ENCODE measurements at regions not wholly inside any gene's neighbourhood (a gene's known extent, or its start where the extent isn't known, plus 50 kb on each side); places are given as distances from the start of the nearest gene placed in this dataset.

DNA sequence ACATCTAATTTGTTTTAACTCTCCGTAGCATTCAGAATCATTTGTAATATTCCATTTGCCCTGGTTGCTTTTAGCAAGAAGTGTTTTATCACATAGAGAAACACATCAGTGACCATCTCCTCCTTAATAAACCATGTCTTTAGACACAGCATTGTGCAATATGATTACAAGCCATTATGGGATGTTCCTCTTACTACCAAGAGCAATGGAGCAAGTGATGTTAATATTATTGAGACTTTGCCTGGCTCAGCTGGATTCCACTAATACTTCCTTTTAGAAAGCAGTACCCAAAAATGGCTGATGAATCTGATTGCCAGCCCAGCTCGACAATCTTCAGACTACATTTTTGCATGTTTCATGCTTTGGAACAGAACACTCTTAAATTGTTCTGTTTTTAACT, 364.2 kb downstream of the OSTF1 start:
- Histone ChIP-seq H3K9me3 (ENCODE audit: low read depth) (no peaks in the 10 kb centered on the region), H3K79me2 (no peaks in the 10 kb centered on the region), H2AFZ (no peak overlapping the region), H3K27ac (no peak overlapping the region), H4K20me1 (ENCODE audit: insufficient read depth, poor library complexity, severe bottlenecking) (no peaks in the 10 kb centered on the region), H3K27me3 (no peaks in the 10 kb centered on the region), H3K36me3 (replicated peaks; ENCODE audit: insufficient read depth, low read depth) (no peaks in the 10 kb centered on the region), H3K9me2 (replicated peaks; ENCODE audit: insufficient read depth) (no peaks in the 10 kb centered on the region), H3K4me2 (no peak overlapping the region), H3K4me3 (no peak overlapping the region), H3K4me1 (ENCODE audit: insufficient read depth) (no peaks in the 10 kb centered on the region)
- TF ChIP-seq EZH2phosphoT487 (IDR thresholded peaks at IDR 0.05; ENCODE audit: low read depth, severe bottlenecking, unreplicated experiment) (no peak), EZH2 (IDR thresholded peaks at IDR 0.05; ENCODE audit: borderline replicate concordance) (no peak)
- TF ChIP-seq, protein P1, sequence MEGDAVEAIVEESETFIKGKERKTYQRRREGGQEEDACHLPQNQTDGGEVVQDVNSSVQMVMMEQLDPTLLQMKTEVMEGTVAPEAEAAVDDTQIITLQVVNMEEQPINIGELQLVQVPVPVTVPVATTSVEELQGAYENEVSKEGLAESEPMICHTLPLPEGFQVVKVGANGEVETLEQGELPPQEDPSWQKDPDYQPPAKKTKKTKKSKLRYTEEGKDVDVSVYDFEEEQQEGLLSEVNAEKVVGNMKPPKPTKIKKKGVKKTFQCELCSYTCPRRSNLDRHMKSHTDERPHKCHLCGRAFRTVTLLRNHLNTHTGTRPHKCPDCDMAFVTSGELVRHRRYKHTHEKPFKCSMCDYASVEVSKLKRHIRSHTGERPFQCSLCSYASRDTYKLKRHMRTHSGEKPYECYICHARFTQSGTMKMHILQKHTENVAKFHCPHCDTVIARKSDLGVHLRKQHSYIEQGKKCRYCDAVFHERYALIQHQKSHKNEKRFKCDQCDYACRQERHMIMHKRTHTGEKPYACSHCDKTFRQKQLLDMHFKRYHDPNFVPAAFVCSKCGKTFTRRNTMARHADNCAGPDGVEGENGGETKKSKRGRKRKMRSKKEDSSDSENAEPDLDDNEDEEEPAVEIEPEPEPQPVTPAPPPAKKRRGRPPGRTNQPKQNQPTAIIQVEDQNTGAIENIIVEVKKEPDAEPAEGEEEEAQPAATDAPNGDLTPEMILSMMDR (IDR thresholded peaks at IDR 0.05; ENCODE audit: poor library complexity): no peak
- 100% methylated on average over 2 of the region's 2 CpGs for WGBS (ENCODE audit: low lambda C conversion rate, missing lambda C conversion rate)
- DNase-seq (ENCODE audit: low spot score): no peak

DNA sequence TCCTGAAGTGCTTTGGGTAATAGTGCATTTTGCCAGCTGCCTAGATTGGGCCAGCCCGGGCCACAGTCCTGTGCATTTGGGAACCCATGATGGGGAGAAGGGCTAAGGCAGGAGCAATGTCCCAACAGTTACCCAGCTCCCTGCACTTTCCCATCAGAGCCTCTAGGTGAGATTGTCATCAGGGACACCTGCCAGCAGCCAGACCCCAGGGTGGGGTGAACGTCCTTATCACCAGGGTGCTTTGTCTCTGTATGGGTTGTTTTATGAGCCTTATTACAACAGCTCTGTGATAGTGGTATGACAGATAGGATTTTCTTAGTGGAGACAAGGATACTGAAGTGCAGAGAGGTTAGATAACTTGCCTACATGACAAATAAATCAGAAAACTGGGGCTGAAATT, 365.7 kb downstream of the OSTF1 start:
- H3K9me3 ChIP-seq (ENCODE audit: low read depth): no peaks in the 10 kb centered on the region
- H3K27ac ChIP-seq: no peak overlapping the region
- H3K27me3 ChIP-seq: no peaks in the 10 kb centered on the region
- H4K20me1 ChIP-seq (ENCODE audit: insufficient read depth, poor library complexity, severe bottlenecking): no peaks in the 10 kb centered on the region
- no peaks in the 10 kb centered on the region for H3K4me1 ChIP-seq (ENCODE audit: insufficient read depth)
- no peak overlapping the region for H3K4me2 ChIP-seq
- TF ChIP-seq, protein P1 (IDR thresholded peaks at IDR 0.05; ENCODE audit: poor library complexity): no peak
- TF ChIP-seq EZH2 (IDR thresholded peaks at IDR 0.05; ENCODE audit: borderline replicate concordance) (no peak), EZH2phosphoT487 (IDR thresholded peaks at IDR 0.05; ENCODE audit: low read depth, severe bottlenecking, unreplicated experiment) (no peak)
- H3K36me3 ChIP-seq (replicated peaks; ENCODE audit: insufficient read depth, low read depth): no peaks in the 10 kb centered on the region
- no peaks in the 10 kb centered on the region for H3K79me2 ChIP-seq
- peak; percentile 13 for DNase-seq (ENCODE audit: low spot score)
- no peak overlapping the region for H2AFZ ChIP-seq
- WGBS (ENCODE audit: low lambda C conversion rate, missing lambda C conversion rate): 57% methylated on average over 2 of the region's 2 CpGs
- H3K9me2 ChIP-seq (replicated peaks; ENCODE audit: insufficient read depth): no peaks in the 10 kb centered on the region
- H3K4me3 ChIP-seq: no peak overlapping the region

DNA sequence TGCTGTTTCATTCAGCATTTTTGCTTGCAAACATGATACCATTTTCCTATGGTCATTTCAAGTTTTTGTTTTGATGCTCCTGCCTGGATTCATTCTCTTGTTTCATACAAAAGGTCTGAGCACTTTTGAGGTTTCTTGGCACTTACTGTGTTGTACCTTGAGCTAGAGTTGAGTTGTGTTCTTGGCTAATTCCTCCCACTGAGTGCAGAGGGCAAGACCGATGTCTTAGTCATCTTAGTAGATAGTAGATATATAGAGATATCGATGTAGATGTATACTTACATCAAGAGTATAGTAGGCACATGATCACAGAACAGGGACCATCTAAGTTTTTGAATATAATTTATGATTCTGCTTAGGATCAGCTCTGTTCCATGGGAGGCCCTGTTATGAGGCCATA, 366.6 kb downstream of the OSTF1 start:
- Histone ChIP-seq H3K36me3 (replicated peaks; ENCODE audit: insufficient read depth, low read depth) (no peaks in the 10 kb centered on the region), H3K27me3 (no peaks in the 10 kb centered on the region), H3K79me2 (no peaks in the 10 kb centered on the region), H3K4me1 (ENCODE audit: insufficient read depth) (no peaks in the 10 kb centered on the region), H4K20me1 (ENCODE audit: insufficient read depth, poor library complexity, severe bottlenecking) (no peaks in the 10 kb centered on the region), H2AFZ (no peak overlapping the region), H3K4me3 (no peak overlapping the region), H3K9me2 (replicated peaks; ENCODE audit: insufficient read depth) (no peaks in the 10 kb centered on the region), H3K9me3 (ENCODE audit: low read depth) (no peaks in the 10 kb centered on the region), H3K27ac (no peak overlapping the region), H3K4me2 (no peak overlapping the region)
- 100% methylated on average over 2 of the region's 2 CpGs for WGBS (ENCODE audit: low lambda C conversion rate, missing lambda C conversion rate)
- no peak for DNase-seq (ENCODE audit: low spot score)
- TF ChIP-seq EZH2 (IDR thresholded peaks at IDR 0.05; ENCODE audit: borderline replicate concordance) (no peak), EZH2phosphoT487 (IDR thresholded peaks at IDR 0.05; ENCODE audit: low read depth, severe bottlenecking, unreplicated experiment) (no peak)
- TF ChIP-seq, protein P1 (IDR thresholded peaks at IDR 0.05; ENCODE audit: poor library complexity): no peak

DNA sequence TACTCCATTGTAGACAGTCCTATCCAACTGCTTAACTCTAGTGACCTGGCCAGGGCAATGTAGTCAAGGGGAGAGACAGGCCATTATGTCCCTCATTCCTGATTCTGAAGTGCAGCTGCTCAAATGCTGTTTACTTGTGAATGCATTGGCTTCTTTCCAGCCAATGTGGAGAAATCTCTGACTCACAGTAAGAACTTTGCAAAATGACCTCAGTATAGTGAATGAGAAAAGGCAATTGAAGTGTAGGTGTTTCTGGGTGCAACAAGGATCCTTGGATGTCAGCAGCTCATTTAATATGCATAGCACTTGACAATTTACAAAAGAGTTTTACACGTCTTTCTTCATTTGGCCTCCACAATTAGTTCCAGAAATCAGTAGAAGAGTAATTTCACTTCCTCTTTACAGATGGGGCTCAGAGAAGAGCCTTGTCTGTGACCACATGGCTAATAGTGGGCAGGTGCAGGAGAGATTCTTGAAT, 367.2 kb downstream of the OSTF1 start:
- Histone ChIP-seq H3K9me2 (replicated peaks; ENCODE audit: insufficient read depth) (no peaks in the 10 kb centered on the region), H3K4me3 (no peak overlapping the region), H3K36me3 (replicated peaks; ENCODE audit: insufficient read depth, low read depth) (no peaks in the 10 kb centered on the region), H3K9me3 (ENCODE audit: low read depth) (no peaks in the 10 kb centered on the region), H3K27ac (no peak overlapping the region), H3K4me2 (no peak overlapping the region), H3K4me1 (ENCODE audit: insufficient read depth) (no peaks in the 10 kb centered on the region), H3K79me2 (no peaks in the 10 kb centered on the region), H2AFZ (no peak overlapping the region), H4K20me1 (ENCODE audit: insufficient read depth, poor library complexity, severe bottlenecking) (no peaks in the 10 kb centered on the region), H3K27me3 (no peaks in the 10 kb centered on the region)
- DNase-seq (ENCODE audit: low spot score): peak; percentile 32
- no peak for TF ChIP-seq EZH2phosphoT487 (IDR thresholded peaks at IDR 0.05; ENCODE audit: low read depth, severe bottlenecking, unreplicated experiment)
- TF ChIP-seq, protein P1 (IDR thresholded peaks at IDR 0.05; ENCODE audit: poor library complexity): no peak
- WGBS (ENCODE audit: low lambda C conversion rate, missing lambda C conversion rate): 74% methylated on average over 1 of the region's 1 CpG

All from hepatocyte (in vitro differentiated cells).